HG03457 (cell line): ENCODE measurements at regions not wholly inside any gene's neighbourhood (a gene's known extent, or its start where the extent isn't known, plus 50 kb on each side); places are given as distances from the start of the nearest gene placed in this dataset.
"Not testable (repeated sequence)": the region's sequence is repeated elsewhere in the genome, so short reads cannot be mapped to it uniquely, and the experiment has no call there.

ENCODE experiments used
- ATAC-seq: cut with Tn5 transposase; IDR thresholded peaks from one replicate; pipeline ENCODE4 v1.9.1; 2021; ENCODE audit warnings: moderate number of reproducible peaks; ENCODE audit not compliant: unreplicated experiment

- ATAC-seq = no peak
Observed at GRCh38 chrX:97995834-97996233, 1112.1 kb downstream of the RPA4 start.

GRCh38 chrX:98028691-98029090, 1145.0 kb downstream of the RPA4 start:
- ATAC-seq = no peak

GRCh38 chrX:98029861-98030260, 1146.2 kb downstream of the RPA4 start:
- no peak for ATAC-seq

GRCh38 chrX:98057176-98057575, 1173.5 kb downstream of the RPA4 start:
- no peak for ATAC-seq

GRCh38 chrX:98065151-98065550, 1181.4 kb downstream of the RPA4 start:
- ATAC-seq = no peak

GRCh38 chrX:98067611-98068010, 1183.9 kb downstream of the RPA4 start:
- no peak for ATAC-seq

- ATAC-seq = no peak
Observed at GRCh38 chrX:98068024-98068580, 1184.4 kb downstream of the RPA4 start.

- ATAC-seq = no peak
Observed at GRCh38 chrX:98071331-98071730, 1187.6 kb downstream of the RPA4 start.

GRCh38 chrX:98077440-98077839, 1193.7 kb downstream of the RPA4 start:
- ATAC-seq = no peak

- no peak for ATAC-seq
Observed at GRCh38 chrX:98111684-98112083, 1228.0 kb downstream of the RPA4 start.

GRCh38 chrX:98114021-98114420, 1230.3 kb downstream of the RPA4 start:
- ATAC-seq = no peak

GRCh38 chrX:98141466-98141865, 1257.8 kb downstream of the RPA4 start:
- no peak for ATAC-seq

GRCh38 chrX:98191003-98191402, 1307.3 kb downstream of the RPA4 start:
- no peak for ATAC-seq

GRCh38 chrX:98194036-98194435, 1310.3 kb downstream of the RPA4 start:
- ATAC-seq = no peak

- no peak for ATAC-seq
Observed at GRCh38 chrX:98203800-98204199, 1320.1 kb downstream of the RPA4 start.

- no peak for ATAC-seq
Observed at GRCh38 chrX:98207947-98208346, 1324.2 kb downstream of the RPA4 start.

GRCh38 chrX:98231003-98231402, 1347.3 kb downstream of the RPA4 start:
- no peak for ATAC-seq

GRCh38 chrX:98240061-98240460, 1356.4 kb downstream of the RPA4 start:
- not testable (repeated sequence) for ATAC-seq

- no peak for ATAC-seq
Observed at GRCh38 chrX:98263135-98263534, 1379.4 kb downstream of the RPA4 start.

GRCh38 chrX:98289726-98290125, 1406.0 kb downstream of the RPA4 start:
- ATAC-seq = no peak

GRCh38 chrX:98294310-98294709, 1410.6 kb downstream of the RPA4 start:
- no peak for ATAC-seq

- ATAC-seq = no peak
Observed at GRCh38 chrX:98296129-98296528, 1412.4 kb downstream of the RPA4 start.

GRCh38 chrX:98299785-98300184, 1416.1 kb downstream of the RPA4 start:
- no peak for ATAC-seq
